ENCODE measurements at regions not wholly inside any gene's neighbourhood (a gene's known extent, or its start where the extent isn't known, plus 50 kb on each side); places are given as distances from the start of the nearest gene placed in this dataset.

GRCh38 chr13:78841358-78841963, 182.5 kb upstream of the OBI1 start:
- no peaks in the 10 kb centered on the region for H3K36me3 ChIP-seq (replicated peaks in 1 of 2)
- intact Hi-C loops (cut with DNase I): no loop called here
- no peak overlapping the region for H3K4me3 ChIP-seq
- no peak for TF ChIP-seq POLR2A (IDR thresholded peaks at IDR 0.05)
- no peak for TF ChIP-seq CTCF (IDR thresholded peaks at IDR 0.05)
- no peak for DNase-seq
- H3K27me3 ChIP-seq: no peaks in the 10 kb centered on the region
- no peaks in the 10 kb centered on the region for H3K4me1 ChIP-seq (replicated peaks in 1 of 2)
- H3K27ac ChIP-seq: no peak overlapping the region
- 45 to 55% (median 52%) methylated on average over 7 of the region's 7 CpGs for WGBS, 4 donors
- H3K9me3 ChIP-seq (replicated peaks in 1 of 3): no peaks in the 10 kb centered on the region

- H3K27me3 ChIP-seq: no peaks in the 10 kb centered on the region
- intact Hi-C loops (cut with DNase I): no loop called here
- 59 to 64% (median 61%) methylated on average over 3 of the region's 3 CpGs for WGBS, 4 donors
- H3K9me3 ChIP-seq (replicated peaks in 1 of 3): no peaks in the 10 kb centered on the region
- no peak for DNase-seq
- TF ChIP-seq POLR2A (IDR thresholded peaks at IDR 0.05) (no peak), CTCF (IDR thresholded peaks at IDR 0.05) (no peak)
- H3K4me1 ChIP-seq (replicated peaks in 1 of 2): no peaks in the 10 kb centered on the region
- no peaks in the 10 kb centered on the region for H3K36me3 ChIP-seq (replicated peaks in 1 of 2)
- no peak overlapping the region for H3K4me3 ChIP-seq
- no peak overlapping the region for H3K27ac ChIP-seq
These were observed 177.4 kb upstream of the OBI1 start for GRCh38 chr13:78836238-78836784.

- Histone ChIP-seq H3K9me3 (replicated peaks in 1 of 3) (no peaks in the 10 kb centered on the region), H3K27me3 (no peaks in the 10 kb centered on the region), H3K36me3 (replicated peaks in 1 of 2) (no peaks in the 10 kb centered on the region), H3K27ac (no peak overlapping the region), H3K4me1 (replicated peaks in 1 of 2) (no peaks in the 10 kb centered on the region), H3K4me3 (no peak overlapping the region)
- DNase-seq: no peak
- no peak for TF ChIP-seq POLR2A (IDR thresholded peaks at IDR 0.05)
- no peak for TF ChIP-seq CTCF (IDR thresholded peaks at IDR 0.05)
- intact Hi-C loops (cut with DNase I): no loop called here
- 72 to 82% (median 76%) methylated on average over 3 of the region's 3 CpGs for WGBS, 4 donors
These were observed 173.5 kb upstream of the OBI1 start for GRCh38 chr13:78832461-78832860.

- H3K4me3 ChIP-seq: no peak overlapping the region
- H3K27me3 ChIP-seq: no peaks in the 10 kb centered on the region
- H3K4me1 ChIP-seq (replicated peaks in 1 of 2): no peaks in the 10 kb centered on the region
- H3K9me3 ChIP-seq (replicated peaks in 1 of 3): no peaks in the 10 kb centered on the region
- TF ChIP-seq POLR2A (IDR thresholded peaks at IDR 0.05) (no peak), CTCF (IDR thresholded peaks at IDR 0.05) (no peak)
- intact Hi-C loops (cut with DNase I): no loop called here
- DNase-seq: no peak
- WGBS, 4 donors: 68 to 94% (median 89%) methylated on average over 1 of the region's 1 CpG
- H3K27ac ChIP-seq: no peak overlapping the region
- no peaks in the 10 kb centered on the region for H3K36me3 ChIP-seq (replicated peaks in 1 of 2)
These were observed 171.6 kb upstream of the OBI1 start for GRCh38 chr13:78830508-78830907.

Data from adrenal gland (tissue), 9 donors.